Heart left ventricle (tissue), 13 donors: ENCODE measurements at regions not wholly inside any gene's neighbourhood (a gene's known extent, or its start where the extent isn't known, plus 50 kb on each side); places are given as distances from the start of the nearest gene placed in this dataset.

Experiments used
- CTCF ChIP-seq, 12 donors: fragments of 200-600 bp; sonication (generic) in 4 of 12; IDR thresholded peaks; one replicate each; pipeline versions ENCODE4 v1.5.0 to v1.8.0; 2018 to 2022; ENCODE audit warnings: antibody characterized with exemption in 12 of 12, mild to moderate bottlenecking in 5 of 12
- POLR2A ChIP-seq, 2 donors: fragments of 450-650 bp; IDR thresholded peaks; one replicate each; pipeline ENCODE4 v1.6.1; 2017; ENCODE audit warnings: antibody characterized with exemption in 2 of 2, mild to moderate bottlenecking in 2 of 2, moderate library complexity in 2 of 2
- donor health status: ischemic (EF 13 %, LVEDD 7.1; RV severe dilation, severe dysfunction).
- donor health status: DM: no; HTN: yes; CAD: no.
- donor health status: DM: no; HTN: no; CAD: no.
- donor health status: ischemic (EF 25% LVEDD 6.9; RV normal size, moderate dysfunction).
- donor health status: ischemic (EF 25% LVEDD 5.7; RV mildly dilated, moderate dysfunction).
- donor health status: ischemic (EF 35%, LVEDD 5.7; RV mildly dilated, moderate dysfunction).
- donor health status: nonischemic (EF 11% LVEDD 7.7; RV severe dilation, severe dysfunction).
- donor health status: DM: yes; HTN: yes; CAD: no.
- donor health status: PGD.
- donor health status: ischemic (EF 29% LVEDD 5.4; RV normal size, mild dysfunction).
- donor health status: nonischemic (EF 23%, LVEDD 6.1; RV moderate dilation, normal function).

- no peak for TF ChIP-seq CTCF (IDR thresholded peaks at IDR 0.05)
- no peak for TF ChIP-seq POLR2A (IDR thresholded peaks at IDR 0.05)
Measured at GRCh38 chr13:105514401-105514800, 1021.1 kb downstream of the EFNB2 start.
